ENCODE measurements at regions not wholly inside any gene's neighbourhood (a gene's known extent, or its start where the extent isn't known, plus 50 kb on each side); places are given as distances from the start of the nearest gene placed in this dataset.

- TF ChIP-seq POLR2A (IDR thresholded peaks at IDR 0.05) (no peak), CTCF (IDR thresholded peaks at IDR 0.05) (no peak)
These were observed 140.7 kb downstream of the NOL4 start for GRCh38 chr18:34083910-34084535.
